ENCODE measurements at regions not wholly inside any gene's neighbourhood (a gene's known extent, or its start where the extent isn't known, plus 50 kb on each side); places are given as distances from the start of the nearest gene placed in this dataset.

DNA sequence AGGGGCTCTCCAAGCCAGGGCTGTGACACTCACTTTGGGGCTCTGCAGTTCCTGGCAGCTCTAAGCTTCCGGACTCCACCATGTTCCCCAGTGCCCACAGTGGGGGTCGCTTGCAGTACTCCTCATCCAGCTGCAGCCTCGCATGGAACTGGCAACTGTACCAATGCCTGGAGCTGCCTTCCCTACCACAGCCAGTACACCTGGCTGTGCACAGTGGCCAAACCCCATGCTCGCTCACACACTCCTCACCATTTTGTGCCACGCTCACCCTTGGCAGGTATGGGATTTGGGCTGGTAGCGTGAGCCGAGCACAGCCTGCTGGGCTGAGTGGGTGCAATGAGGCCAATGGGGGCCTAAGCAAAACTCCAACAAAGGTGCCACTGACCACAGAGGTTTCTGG is 1369.9 kb downstream of the KCNT2 start:
- Histone ChIP-seq H3K36me3 (ENCODE audit: insufficient read depth, low read length) (no peaks in the 10 kb centered on the region), H3K9ac (ENCODE audit: low read depth, low read length, poor library complexity, severe bottlenecking) (no peak overlapping the region), H3K9me3 (ENCODE audit: insufficient read depth, low read depth, low read length) (peaks cover 6% of the 10 kb centered on the region; the same call in 1 of the 2 replicates), H2AFZ (ENCODE audit: low read length) (no peak overlapping the region), H3K4me3 (ENCODE audit: low read length, poor library complexity, severe bottlenecking) (no peak overlapping the region), H3K4me2 (ENCODE audit: low read depth, low read length, poor library complexity, severe bottlenecking) (no peak overlapping the region), H3K9me2 (replicated peaks; ENCODE audit: low read depth, low read length) (no peaks in the 10 kb centered on the region), H3K4me1 (ENCODE audit: insufficient read depth, low read length, poor library complexity, severe bottlenecking) (no peaks in the 10 kb centered on the region), H3K27me3 (ENCODE audit: insufficient read depth, low read length, poor library complexity, severe bottlenecking) (no peaks in the 10 kb centered on the region), H3F3A (ENCODE audit: low read depth) (no peaks in the 10 kb centered on the region), H3K79me2 (ENCODE audit: insufficient read depth, low read length) (no peaks in the 10 kb centered on the region), H4K20me1 (ENCODE audit: insufficient read depth, low read length, poor library complexity, severe bottlenecking) (no peaks in the 10 kb centered on the region)
- no peak for TF ChIP-seq CTCF (conservative IDR thresholded peaks at IDR 0.05; ENCODE audit: low read length)
- no peak for TF ChIP-seq EZH2phosphoT487 (IDR thresholded peaks at IDR 0.05; ENCODE audit: borderline replicate concordance)

- no peaks in the 10 kb centered on the region for H3K36me3 ChIP-seq (ENCODE audit: insufficient read depth, low read length)
- TF ChIP-seq CTCF (conservative IDR thresholded peaks at IDR 0.05; ENCODE audit: low read length) (no peak), EZH2phosphoT487 (IDR thresholded peaks at IDR 0.05; ENCODE audit: borderline replicate concordance) (no peak)
These were observed 1371.0 kb downstream of the KCNT2 start for GRCh38 chr1:195236991-195237889.

DNA sequence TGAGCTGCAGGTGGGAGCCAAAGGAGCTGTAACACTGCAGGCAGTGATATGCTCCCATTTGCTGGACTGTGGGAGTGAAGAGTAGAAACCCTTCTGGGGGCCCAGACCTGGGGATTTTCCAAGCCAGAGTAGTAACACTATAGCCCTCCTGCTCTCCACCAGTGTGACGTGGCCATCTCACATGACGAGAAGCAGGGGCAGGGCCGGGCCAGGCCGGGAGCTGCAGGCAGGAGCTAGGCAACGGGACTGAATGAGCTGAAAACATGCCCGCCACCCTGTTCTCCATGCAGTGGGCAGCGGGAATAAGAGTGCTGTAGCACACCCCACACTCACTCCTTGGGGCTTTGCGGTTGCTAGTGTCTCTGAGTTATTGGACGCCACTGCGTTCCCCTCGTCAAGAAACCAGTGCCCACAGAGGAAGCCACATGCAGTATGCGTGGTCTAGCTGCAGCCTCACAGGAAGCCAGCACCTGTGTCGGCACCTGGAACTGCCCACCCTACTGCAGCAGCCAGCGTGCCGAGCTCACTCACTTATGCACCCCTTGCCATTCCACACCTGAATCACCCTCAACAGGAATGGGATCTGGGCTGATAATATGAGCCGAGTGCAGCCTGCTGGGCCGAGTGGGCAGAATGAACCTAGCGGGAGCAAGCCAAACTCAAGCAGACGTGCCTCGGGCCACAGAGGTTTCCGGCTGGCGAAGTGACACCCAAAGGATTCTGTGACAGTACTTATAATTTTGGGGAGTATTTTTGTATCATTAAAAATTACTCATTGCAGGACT is 1389.6 kb downstream of the KCNT2 start:
- H3K27me3 ChIP-seq (ENCODE audit: insufficient read depth, low read length, poor library complexity, severe bottlenecking): no peaks in the 10 kb centered on the region
- no peaks in the 10 kb centered on the region for H3K9me3 ChIP-seq (ENCODE audit: insufficient read depth, low read depth, low read length)
- H3K9me2 ChIP-seq (replicated peaks; ENCODE audit: low read depth, low read length): no peaks in the 10 kb centered on the region
- no peak overlapping the region for H3K4me2 ChIP-seq (ENCODE audit: low read depth, low read length, poor library complexity, severe bottlenecking)
- no peaks in the 10 kb centered on the region for H3K4me1 ChIP-seq (ENCODE audit: insufficient read depth, low read length, poor library complexity, severe bottlenecking)
- H3K9ac ChIP-seq (ENCODE audit: low read depth, low read length, poor library complexity, severe bottlenecking): no peak overlapping the region
- no peak overlapping the region for H3K4me3 ChIP-seq (ENCODE audit: low read length, poor library complexity, severe bottlenecking)
- no peaks in the 10 kb centered on the region for H4K20me1 ChIP-seq (ENCODE audit: insufficient read depth, low read length, poor library complexity, severe bottlenecking)
- no peaks in the 10 kb centered on the region for H3K79me2 ChIP-seq (ENCODE audit: insufficient read depth, low read length)
- no peak for TF ChIP-seq EZH2phosphoT487 (IDR thresholded peaks at IDR 0.05; ENCODE audit: borderline replicate concordance)
- no peak for TF ChIP-seq CTCF (conservative IDR thresholded peaks at IDR 0.05; ENCODE audit: low read length)
- H3F3A ChIP-seq (ENCODE audit: low read depth): no peaks in the 10 kb centered on the region
- H3K36me3 ChIP-seq (ENCODE audit: insufficient read depth, low read length): no peaks in the 10 kb centered on the region
- H2AFZ ChIP-seq (ENCODE audit: low read length): no peak overlapping the region

More at GRCh38 chr1:195236991-195237889, 1371.0 kb downstream of the KCNT2 start:
- H4K20me1 ChIP-seq (ENCODE audit: insufficient read depth, low read length, poor library complexity, severe bottlenecking): no peaks in the 10 kb centered on the region
- H3K79me2 ChIP-seq (ENCODE audit: insufficient read depth, low read length): no peaks in the 10 kb centered on the region
- no peak overlapping the region for H3K4me2 ChIP-seq (ENCODE audit: low read depth, low read length, poor library complexity, severe bottlenecking)
- H2AFZ ChIP-seq (ENCODE audit: low read length): no peak overlapping the region
- no peaks in the 10 kb centered on the region for H3K9me2 ChIP-seq (replicated peaks; ENCODE audit: low read depth, low read length)
- no peak overlapping the region for H3K4me3 ChIP-seq (ENCODE audit: low read length, poor library complexity, severe bottlenecking)
- H3K9me3 ChIP-seq (ENCODE audit: insufficient read depth, low read depth, low read length): peaks cover 6% of the 10 kb centered on the region; the same call in 1 of the 2 replicates
- H3K9ac ChIP-seq (ENCODE audit: low read depth, low read length, poor library complexity, severe bottlenecking): no peak overlapping the region
- no peaks in the 10 kb centered on the region for H3F3A ChIP-seq (ENCODE audit: low read depth)
- H3K27me3 ChIP-seq (ENCODE audit: insufficient read depth, low read length, poor library complexity, severe bottlenecking): no peaks in the 10 kb centered on the region
- no peaks in the 10 kb centered on the region for H3K4me1 ChIP-seq (ENCODE audit: insufficient read depth, low read length, poor library complexity, severe bottlenecking)

All from Loucy (cell line).